ENCODE measurements at regions not wholly inside any gene's neighbourhood (a gene's known extent, or its start where the extent isn't known, plus 50 kb on each side); places are given as distances from the start of the nearest gene placed in this dataset.

DNA sequence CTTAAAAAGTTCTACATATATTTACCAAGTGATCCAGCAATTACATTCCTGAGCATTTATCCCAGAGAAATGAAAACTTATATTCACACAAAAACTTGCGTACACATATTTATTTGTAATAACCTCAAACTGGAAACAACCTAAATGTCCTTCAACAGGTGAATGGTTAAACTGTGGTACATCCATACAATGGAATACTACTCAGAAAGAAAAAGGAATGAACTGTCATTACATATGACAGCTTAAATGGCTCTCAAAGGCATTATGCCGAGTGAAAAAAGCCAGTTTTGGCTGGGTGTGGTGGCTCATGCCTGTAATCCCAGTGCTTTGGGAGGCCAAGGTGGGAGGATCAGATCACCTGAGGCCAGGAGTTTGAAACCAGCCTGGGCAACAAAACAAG lies 79.1 kb upstream of the DYNC1I2 start:
- H3K36me3 ChIP-seq (ENCODE audit: control insufficient read depth, insufficient read depth, low read length): no peaks in the 10 kb centered on the region
- H3K9me3 ChIP-seq (ENCODE audit: control insufficient read depth, insufficient read depth, low read length): no peaks in the 10 kb centered on the region
- WGBS (ENCODE audit: insufficient coverage, insufficient read length): no CpG with 5 or more reads among the region's 2 CpGs
- H3K4me3 ChIP-seq (ENCODE audit: low read length): no peak overlapping the region
- no peaks in the 10 kb centered on the region for H3K27me3 ChIP-seq (ENCODE audit: control insufficient read depth, insufficient read depth, low read length)
- H3K27ac ChIP-seq (ENCODE audit: low read length): no peak overlapping the region
- no peak for DNase-seq (ENCODE audit: low read depth, low spot score)
- H3K4me1 ChIP-seq (ENCODE audit: control insufficient read depth, insufficient read depth, low read length): no peaks in the 10 kb centered on the region

DNA sequence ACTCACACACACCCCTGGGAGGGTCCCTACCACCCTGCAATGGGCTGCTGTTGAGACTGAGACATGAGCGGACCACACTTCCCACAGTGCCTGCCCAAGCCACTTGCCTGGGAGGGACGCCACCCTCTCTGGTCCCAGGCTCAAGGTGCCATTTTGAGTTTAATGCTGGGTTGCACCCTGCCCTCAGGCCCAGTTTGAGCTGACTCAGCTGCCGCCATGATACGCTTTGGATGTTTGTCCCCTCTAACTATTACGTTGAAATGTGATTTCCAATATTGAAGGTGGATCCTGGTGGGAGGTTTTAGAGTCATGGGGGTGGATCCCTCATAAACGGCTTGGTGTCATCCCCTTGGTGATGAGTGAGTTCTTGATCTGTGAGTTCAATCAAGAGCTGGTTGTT lies 76.4 kb upstream of the DYNC1I2 start:
- H3K36me3 ChIP-seq (ENCODE audit: control insufficient read depth, insufficient read depth, low read length): no peaks in the 10 kb centered on the region
- H3K4me3 ChIP-seq (ENCODE audit: low read length): no peak overlapping the region
- no peak for DNase-seq (ENCODE audit: low read depth, low spot score)
- no peak overlapping the region for H3K27ac ChIP-seq (ENCODE audit: low read length)
- H3K27me3 ChIP-seq (ENCODE audit: control insufficient read depth, insufficient read depth, low read length): no peaks in the 10 kb centered on the region
- no peaks in the 10 kb centered on the region for H3K4me1 ChIP-seq (ENCODE audit: control insufficient read depth, insufficient read depth, low read length)
- WGBS (ENCODE audit: insufficient coverage, insufficient read length): no CpG with 5 or more reads among the region's 6 CpGs
- no peaks in the 10 kb centered on the region for H3K9me3 ChIP-seq (ENCODE audit: control insufficient read depth, insufficient read depth, low read length)

DNA sequence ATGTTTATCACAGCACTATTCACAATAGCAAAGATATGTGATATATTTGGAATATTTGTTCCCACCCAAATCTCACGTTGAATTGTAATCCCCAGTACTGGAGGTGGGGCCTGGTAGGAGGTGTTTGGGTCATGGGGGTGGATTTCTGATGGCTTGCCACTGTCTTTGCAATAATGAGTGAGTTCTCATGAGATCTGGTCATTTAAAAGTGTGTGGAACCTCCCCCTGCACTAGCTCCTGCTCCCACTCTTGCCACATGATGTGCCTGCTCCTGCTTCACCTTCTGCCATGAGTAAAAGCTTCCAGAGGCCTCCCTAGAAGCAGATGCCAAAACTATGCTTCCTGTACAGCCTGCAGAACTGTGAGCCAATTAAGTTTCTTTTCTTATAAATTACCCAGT lies 72.2 kb upstream of the DYNC1I2 start:
- WGBS (ENCODE audit: insufficient coverage, insufficient read length): no CpG with 5 or more reads among the region's 1 CpG
- DNase-seq (ENCODE audit: low read depth, low spot score): no peak
- no peaks in the 10 kb centered on the region for H3K4me1 ChIP-seq (ENCODE audit: control insufficient read depth, insufficient read depth, low read length)
- H3K4me3 ChIP-seq (ENCODE audit: low read length): no peak overlapping the region
- H3K27me3 ChIP-seq (ENCODE audit: control insufficient read depth, insufficient read depth, low read length): no peaks in the 10 kb centered on the region
- H3K9me3 ChIP-seq (ENCODE audit: control insufficient read depth, insufficient read depth, low read length): no peaks in the 10 kb centered on the region
- no peak overlapping the region for H3K27ac ChIP-seq (ENCODE audit: low read length)
- no peaks in the 10 kb centered on the region for H3K36me3 ChIP-seq (ENCODE audit: control insufficient read depth, insufficient read depth, low read length)

- no peak overlapping the region for H3K27ac ChIP-seq (ENCODE audit: low read length)
- H3K4me1 ChIP-seq (ENCODE audit: control insufficient read depth, insufficient read depth, low read length): no peaks in the 10 kb centered on the region
- H3K27me3 ChIP-seq (ENCODE audit: control insufficient read depth, insufficient read depth, low read length): no peaks in the 10 kb centered on the region
- no CpG with 5 or more reads among the region's 2 CpGs for WGBS (ENCODE audit: insufficient coverage, insufficient read length)
- DNase-seq (ENCODE audit: low read depth, low spot score): no peak
- no peak overlapping the region for H3K4me3 ChIP-seq (ENCODE audit: low read length)
- H3K9me3 ChIP-seq (ENCODE audit: control insufficient read depth, insufficient read depth, low read length): no peaks in the 10 kb centered on the region
- H3K36me3 ChIP-seq (ENCODE audit: control insufficient read depth, insufficient read depth, low read length): no peaks in the 10 kb centered on the region
Observed at GRCh38 chr2:171617981-171618380, 69.3 kb upstream of the DYNC1I2 start.

DNA sequence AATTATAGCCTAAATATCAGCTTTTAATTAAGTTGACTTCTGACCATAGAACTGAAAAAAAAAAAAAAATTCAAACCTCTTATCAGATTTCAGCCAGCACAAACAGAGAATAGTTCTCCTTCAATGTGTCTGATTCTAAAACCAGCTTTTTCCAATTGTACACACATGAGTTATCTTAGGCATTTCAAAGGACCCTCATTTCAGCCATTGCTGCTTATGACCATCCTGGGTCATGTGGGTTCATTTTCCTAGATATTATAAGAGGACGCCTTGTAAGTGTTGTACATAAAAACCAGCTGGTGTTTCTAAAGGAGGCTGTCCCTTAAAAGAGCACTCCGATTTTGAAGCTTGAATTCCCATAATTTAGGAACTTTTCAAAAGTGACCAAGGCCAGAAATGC lies 62.3 kb upstream of the DYNC1I2 start:
- H3K4me1 ChIP-seq (ENCODE audit: control insufficient read depth, insufficient read depth, low read length): no peaks in the 10 kb centered on the region

GRCh38 chr2:171626949-171627348 lies 60.3 kb upstream of the DYNC1I2 start:
- Histone ChIP-seq H3K27me3 (ENCODE audit: control insufficient read depth, insufficient read depth, low read length) (no peaks in the 10 kb centered on the region), H3K4me3 (ENCODE audit: low read length) (no peak overlapping the region), H3K4me1 (ENCODE audit: control insufficient read depth, insufficient read depth, low read length) (no peaks in the 10 kb centered on the region), H3K9me3 (ENCODE audit: control insufficient read depth, insufficient read depth, low read length) (peaks cover 6% of the 10 kb centered on the region), H3K27ac (ENCODE audit: low read length) (no peak overlapping the region), H3K36me3 (ENCODE audit: control insufficient read depth, insufficient read depth, low read length) (peaks cover 4% of the 10 kb centered on the region; the same call in 1 of the 2 replicates)
- no CpG with 5 or more reads among the region's 6 CpGs for WGBS (ENCODE audit: insufficient coverage, insufficient read length)
- no peak for DNase-seq (ENCODE audit: low read depth, low spot score)

More for the DNA sequence above, 62.3 kb upstream of the DYNC1I2 start:
- DNase-seq (ENCODE audit: low read depth, low spot score): no peak
- Histone ChIP-seq H3K4me3 (ENCODE audit: low read length) (no peak overlapping the region), H3K27ac (ENCODE audit: low read length) (no peak overlapping the region), H3K9me3 (ENCODE audit: control insufficient read depth, insufficient read depth, low read length) (peaks cover 4% of the 10 kb centered on the region), H3K27me3 (ENCODE audit: control insufficient read depth, insufficient read depth, low read length) (no peaks in the 10 kb centered on the region), H3K36me3 (ENCODE audit: control insufficient read depth, insufficient read depth, low read length) (peaks cover 4% of the 10 kb centered on the region; the same call in 1 of the 2 replicates)
- no CpG with 5 or more reads among the region's 2 CpGs for WGBS (ENCODE audit: insufficient coverage, insufficient read length)

DNA sequence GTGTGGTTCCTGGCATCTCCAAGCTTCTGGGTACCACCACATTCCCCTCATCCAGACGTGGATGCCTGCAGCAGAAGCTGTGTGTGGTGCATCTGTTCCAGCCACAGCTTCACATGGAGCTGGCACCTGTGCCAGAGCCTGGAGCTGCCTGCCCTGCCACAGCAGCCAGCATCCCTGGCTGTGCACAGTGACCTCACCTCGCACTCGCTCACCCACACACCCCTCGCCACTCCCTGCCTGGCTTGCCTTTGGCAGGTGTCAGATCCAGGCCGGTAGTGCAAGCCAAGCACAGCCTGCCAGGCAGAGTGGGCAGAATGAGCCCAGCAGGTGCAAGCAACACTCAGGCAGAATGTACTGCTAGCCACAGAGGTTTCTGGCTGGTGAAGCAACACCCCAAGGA lies 59.9 kb upstream of the DYNC1I2 start:
- WGBS (ENCODE audit: insufficient coverage, insufficient read length): no CpG with 5 or more reads among the region's 5 CpGs
- peaks cover 6% of the 10 kb centered on the region for H3K9me3 ChIP-seq (ENCODE audit: control insufficient read depth, insufficient read depth, low read length)
- no peak overlapping the region for H3K4me3 ChIP-seq (ENCODE audit: low read length)
- no peaks in the 10 kb centered on the region for H3K27me3 ChIP-seq (ENCODE audit: control insufficient read depth, insufficient read depth, low read length)
- no peak overlapping the region for H3K27ac ChIP-seq (ENCODE audit: low read length)
- no peak for DNase-seq (ENCODE audit: low read depth, low spot score)
- H3K4me1 ChIP-seq (ENCODE audit: control insufficient read depth, insufficient read depth, low read length): no peaks in the 10 kb centered on the region
- peaks cover 4% of the 10 kb centered on the region; the same call in 1 of the 2 replicates for H3K36me3 ChIP-seq (ENCODE audit: control insufficient read depth, insufficient read depth, low read length)

DNA sequence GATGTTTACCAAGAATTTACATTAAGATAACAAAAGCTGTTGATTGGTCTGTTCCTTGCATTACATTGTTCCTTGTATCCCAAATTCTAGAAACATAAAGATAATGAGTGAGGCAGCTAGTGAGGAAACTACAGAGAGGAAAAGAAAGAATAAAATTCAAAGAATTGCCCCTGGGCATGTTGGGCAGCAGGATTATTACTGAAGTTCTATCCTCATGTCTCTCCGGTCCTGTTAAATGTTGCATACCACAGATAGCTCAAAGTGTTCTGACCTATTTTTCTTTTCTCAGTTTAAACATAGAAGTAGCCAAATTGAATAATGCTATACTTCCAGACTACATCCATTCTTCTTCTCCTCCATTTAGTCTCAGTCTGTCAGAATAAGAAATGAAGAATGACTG lies 58.2 kb upstream of the DYNC1I2 start:
- no peaks in the 10 kb centered on the region for H3K27me3 ChIP-seq (ENCODE audit: control insufficient read depth, insufficient read depth, low read length)
- peaks cover 4% of the 10 kb centered on the region; the same call in 1 of the 2 replicates for H3K36me3 ChIP-seq (ENCODE audit: control insufficient read depth, insufficient read depth, low read length)
- H3K4me3 ChIP-seq (ENCODE audit: low read length): no peak overlapping the region
- no peak overlapping the region for H3K27ac ChIP-seq (ENCODE audit: low read length)
- H3K9me3 ChIP-seq (ENCODE audit: control insufficient read depth, insufficient read depth, low read length): peaks cover 6% of the 10 kb centered on the region
- no CpG with 5 or more reads among the region's 1 CpG for WGBS (ENCODE audit: insufficient coverage, insufficient read length)
- H3K4me1 ChIP-seq (ENCODE audit: control insufficient read depth, insufficient read depth, low read length): no peaks in the 10 kb centered on the region
- no peak for DNase-seq (ENCODE audit: low read depth, low spot score)

GRCh38 chr2:171630089-171630770 lies 57.0 kb upstream of the DYNC1I2 start:
- no peak for DNase-seq (ENCODE audit: low read depth, low spot score)
- H3K27ac ChIP-seq (ENCODE audit: low read length): no peak overlapping the region
- H3K36me3 ChIP-seq (ENCODE audit: control insufficient read depth, insufficient read depth, low read length): peaks cover 4% of the 10 kb centered on the region; the same call in 1 of the 2 replicates
- H3K27me3 ChIP-seq (ENCODE audit: control insufficient read depth, insufficient read depth, low read length): no peaks in the 10 kb centered on the region
- H3K4me1 ChIP-seq (ENCODE audit: control insufficient read depth, insufficient read depth, low read length): no peaks in the 10 kb centered on the region
- H3K9me3 ChIP-seq (ENCODE audit: control insufficient read depth, insufficient read depth, low read length): peaks cover 6% of the 10 kb centered on the region
- WGBS (ENCODE audit: insufficient coverage, insufficient read length): no CpG with 5 or more reads among the region's 3 CpGs
- no peak overlapping the region for H3K4me3 ChIP-seq (ENCODE audit: low read length)

- H3K9me3 ChIP-seq (ENCODE audit: control insufficient read depth, insufficient read depth, low read length): peaks cover 6% of the 10 kb centered on the region
- no peak overlapping the region for H3K27ac ChIP-seq (ENCODE audit: low read length)
- DNase-seq (ENCODE audit: low read depth, low spot score): peak; percentile 11
- H3K27me3 ChIP-seq (ENCODE audit: control insufficient read depth, insufficient read depth, low read length): no peaks in the 10 kb centered on the region
- no peak overlapping the region for H3K4me3 ChIP-seq (ENCODE audit: low read length)
- H3K36me3 ChIP-seq (ENCODE audit: control insufficient read depth, insufficient read depth, low read length): peaks cover 4% of the 10 kb centered on the region; the same call in 1 of the 2 replicates
- H3K4me1 ChIP-seq (ENCODE audit: control insufficient read depth, insufficient read depth, low read length): no peaks in the 10 kb centered on the region
- WGBS (ENCODE audit: insufficient coverage, insufficient read length): no CpG with 5 or more reads among the region's 8 CpGs
Observed at GRCh38 chr2:171630812-171631626, 56.2 kb upstream of the DYNC1I2 start.

Data from iPS DF 6.9 (cell line).